SK-N-SH treated with all-trans-retinoic acid at 6 μM for 48 hours (cell line): ENCODE measurements at regions not wholly inside any gene's neighbourhood (a gene's known extent, or its start where the extent isn't known, plus 50 kb on each side); places are given as distances from the start of the nearest gene placed in this dataset.

Experiments
- CSDC2 ChIP-seq: fragments of 250-450 bp; sonication (Bioruptor Pico); IDR thresholded peaks from 2 replicates; pipeline ENCODE4 v1.5.0; 2020; ENCODE audit warnings: mild to moderate bottlenecking, moderate library complexity
- CSRNP3 ChIP-seq: fragments of 250-450 bp; sonication (Bioruptor Pico); IDR thresholded peaks from 2 replicates; pipeline ENCODE4 v1.5.1; 2021; ENCODE audit warnings: mild to moderate bottlenecking, moderate library complexity
- ESRRG ChIP-seq: fragments of 250-450 bp; sonication (Bioruptor Pico); IDR thresholded peaks from 2 replicates; pipeline ENCODE4 v1.6.1; 2021; ENCODE audit warnings: mild to moderate bottlenecking
- ISL1 ChIP-seq: fragments of 250-450 bp; sonication (Bioruptor Pico); IDR thresholded peaks from 2 replicates; pipeline ENCODE4 v2.1.2; 2022; ENCODE audit warnings: mild to moderate bottlenecking, moderate library complexity
- PATZ1 ChIP-seq: fragments of 250-450 bp; sonication (Bioruptor Pico); IDR thresholded peaks from 2 replicates; pipeline ENCODE4 v1.8.0; 2020; ENCODE audit warnings: mild to moderate bottlenecking, moderate library complexity, borderline replicate concordance
- POU6F1 ChIP-seq: fragments of 250-450 bp; sonication (Bioruptor Pico); IDR thresholded peaks from 2 replicates; pipeline ENCODE4 v1.8.0; 2021; ENCODE audit warnings: low read depth, mild to moderate bottlenecking, moderate library complexity, borderline replicate concordance
- PPARA ChIP-seq: fragments of 250-450 bp; sonication (Bioruptor Pico); IDR thresholded peaks from 2 replicates; pipeline ENCODE4 v1.5.0; 2020; ENCODE audit warnings: mild to moderate bottlenecking, borderline replicate concordance
- TOX ChIP-seq: fragments of 250-450 bp; sonication (Bioruptor Pico); IDR thresholded peaks from 2 replicates; pipeline ENCODE4 v1.8.0; 2021; ENCODE audit warnings: mild to moderate bottlenecking, moderate library complexity, borderline replicate concordance
- ZFP30 ChIP-seq: fragments of 450-650 bp; formaldehyde crosslinking; IDR thresholded peaks from 2 replicates; pipeline ENCODE4 v1.5.0; 2022; ENCODE audit warnings: mild to moderate bottlenecking, moderate library complexity

GRCh38 chr2:154908327-154908726 is 209.8 kb downstream of the KCNJ3 start:
- TF ChIP-seq PATZ1 (CRISPR knock-in tag) (no peak), CSDC2 (CRISPR knock-in tag) (no peak), PPARA (CRISPR knock-in tag) (no peak), CSRNP3 (no peak), ISL1 (no peak), ESRRG (CRISPR knock-in tag) (no peak), POU6F1 (CRISPR knock-in tag) (no peak), TOX (CRISPR knock-in tag) (no peak), ZFP30 (CRISPR knock-in tag) (no peak)
